ENCODE measurements at regions not wholly inside any gene's neighbourhood (a gene's known extent, or its start where the extent isn't known, plus 50 kb on each side); places are given as distances from the start of the nearest gene placed in this dataset.

DNA sequence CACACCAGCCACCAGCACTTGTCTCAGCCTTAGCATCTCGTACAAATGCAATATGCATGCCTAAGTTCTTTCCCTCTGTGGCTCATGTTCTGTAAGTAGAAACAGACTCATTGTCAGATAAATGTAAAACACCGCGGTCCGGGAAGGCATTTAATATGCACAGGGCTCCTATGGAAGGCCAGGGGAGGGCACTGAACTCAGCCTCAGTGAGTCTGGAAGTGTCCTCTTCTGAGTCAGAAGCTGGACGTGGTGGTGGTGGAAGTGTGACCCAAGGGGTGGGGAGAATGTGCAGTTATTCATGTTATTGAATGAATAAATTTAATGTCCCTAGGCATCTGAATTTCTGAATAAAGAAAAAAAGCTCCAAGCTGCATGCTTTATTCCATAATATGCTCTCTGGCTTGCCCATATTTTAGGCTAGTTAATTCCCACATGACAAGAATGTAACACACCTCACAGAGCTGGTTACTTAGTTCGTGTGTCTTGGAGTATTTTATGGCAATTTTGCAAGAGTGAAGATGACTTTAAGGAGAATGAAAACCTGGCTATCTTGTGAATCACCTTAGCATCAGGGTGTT is 193.1 kb upstream of the GATB start:
- no peak for DNase-seq (ENCODE audit: low read depth)
- TF ChIP-seq, protein P1, sequence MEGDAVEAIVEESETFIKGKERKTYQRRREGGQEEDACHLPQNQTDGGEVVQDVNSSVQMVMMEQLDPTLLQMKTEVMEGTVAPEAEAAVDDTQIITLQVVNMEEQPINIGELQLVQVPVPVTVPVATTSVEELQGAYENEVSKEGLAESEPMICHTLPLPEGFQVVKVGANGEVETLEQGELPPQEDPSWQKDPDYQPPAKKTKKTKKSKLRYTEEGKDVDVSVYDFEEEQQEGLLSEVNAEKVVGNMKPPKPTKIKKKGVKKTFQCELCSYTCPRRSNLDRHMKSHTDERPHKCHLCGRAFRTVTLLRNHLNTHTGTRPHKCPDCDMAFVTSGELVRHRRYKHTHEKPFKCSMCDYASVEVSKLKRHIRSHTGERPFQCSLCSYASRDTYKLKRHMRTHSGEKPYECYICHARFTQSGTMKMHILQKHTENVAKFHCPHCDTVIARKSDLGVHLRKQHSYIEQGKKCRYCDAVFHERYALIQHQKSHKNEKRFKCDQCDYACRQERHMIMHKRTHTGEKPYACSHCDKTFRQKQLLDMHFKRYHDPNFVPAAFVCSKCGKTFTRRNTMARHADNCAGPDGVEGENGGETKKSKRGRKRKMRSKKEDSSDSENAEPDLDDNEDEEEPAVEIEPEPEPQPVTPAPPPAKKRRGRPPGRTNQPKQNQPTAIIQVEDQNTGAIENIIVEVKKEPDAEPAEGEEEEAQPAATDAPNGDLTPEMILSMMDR (conservative IDR thresholded peaks at IDR 0.05; ENCODE audit: low read depth, low read length): no peak

DNA sequence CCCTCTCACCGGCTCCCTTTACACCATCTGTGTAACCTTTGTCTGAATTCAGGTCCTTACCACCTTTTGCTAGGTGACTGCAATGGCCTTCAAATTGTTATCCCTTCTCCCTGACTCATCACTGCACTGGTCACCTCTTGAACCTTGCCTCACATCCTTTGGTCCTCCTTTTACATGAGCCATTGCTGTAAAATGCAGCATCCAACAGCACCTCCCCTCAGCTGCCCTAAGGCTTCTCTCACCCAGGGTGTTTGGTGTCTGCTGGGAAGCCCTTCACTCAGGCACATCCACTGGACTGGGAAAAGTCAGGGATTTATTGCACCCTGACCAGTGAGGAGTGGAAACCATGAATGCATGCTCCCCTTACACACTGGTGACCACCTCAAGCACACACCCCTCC is 192.5 kb upstream of the GATB start:
- TF ChIP-seq, protein P1 (conservative IDR thresholded peaks at IDR 0.05; ENCODE audit: low read depth, low read length): no peak
- no peak overlapping the region for H3K4me3 ChIP-seq (ENCODE audit: low read length)
- no peak for DNase-seq (ENCODE audit: low read depth)

More for the DNA sequence above, 193.1 kb upstream of the GATB start:
- no peak overlapping the region for H3K4me3 ChIP-seq (ENCODE audit: low read length)

DNA sequence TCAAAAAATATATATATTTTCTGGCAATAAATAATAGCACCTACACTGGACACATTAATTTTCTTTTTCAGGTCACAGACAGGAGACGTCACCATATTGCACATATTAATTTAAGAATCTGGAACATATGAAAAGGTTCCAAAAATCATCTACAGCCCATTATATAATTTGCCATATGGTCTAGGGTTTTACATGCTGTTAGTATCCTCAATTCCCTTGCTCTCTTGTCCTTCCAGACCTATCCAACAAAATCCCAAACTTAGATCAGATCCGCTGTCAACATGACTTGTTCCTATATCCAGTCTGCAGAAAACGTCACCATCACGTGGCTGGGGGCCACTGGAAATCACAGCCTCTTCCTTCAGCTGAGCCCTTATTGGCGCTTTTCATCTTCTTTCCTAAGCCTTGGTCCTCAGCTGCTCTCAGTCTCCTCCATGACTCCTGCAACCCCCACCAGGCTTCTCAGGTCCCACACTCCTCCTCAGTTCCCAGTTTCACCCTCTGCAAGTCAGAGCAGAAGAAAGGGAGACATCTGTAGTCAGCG is 192.0 kb upstream of the GATB start:
- H3K4me3 ChIP-seq (ENCODE audit: low read length): no peak overlapping the region
- TF ChIP-seq, protein P1 (conservative IDR thresholded peaks at IDR 0.05; ENCODE audit: low read depth, low read length): no peak
- DNase-seq (ENCODE audit: low read depth): no peak

DNA sequence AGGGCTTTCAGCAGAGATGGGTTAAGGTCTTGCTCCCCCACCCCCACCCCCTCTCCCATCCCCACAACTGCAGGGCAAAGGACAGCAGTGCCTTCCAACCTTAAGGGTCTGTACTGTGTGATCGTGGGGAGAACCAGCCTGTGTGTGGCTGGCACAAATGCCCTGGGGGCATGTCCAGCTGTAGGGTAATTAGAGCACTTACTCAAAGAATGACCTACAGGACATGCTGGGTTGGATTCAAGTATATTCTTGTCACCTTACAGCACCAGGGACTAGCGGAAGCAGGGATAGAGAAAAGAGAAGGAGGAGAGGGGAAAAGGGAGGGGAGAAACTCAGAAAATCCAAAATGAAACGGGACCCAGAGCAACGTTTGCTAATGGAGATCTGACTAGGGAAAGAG is 191.3 kb upstream of the GATB start:
- TF ChIP-seq, protein P1 (conservative IDR thresholded peaks at IDR 0.05; ENCODE audit: low read depth, low read length): no peak
- no peak for DNase-seq (ENCODE audit: low read depth)
- no peak overlapping the region for H3K4me3 ChIP-seq (ENCODE audit: low read length)

DNA sequence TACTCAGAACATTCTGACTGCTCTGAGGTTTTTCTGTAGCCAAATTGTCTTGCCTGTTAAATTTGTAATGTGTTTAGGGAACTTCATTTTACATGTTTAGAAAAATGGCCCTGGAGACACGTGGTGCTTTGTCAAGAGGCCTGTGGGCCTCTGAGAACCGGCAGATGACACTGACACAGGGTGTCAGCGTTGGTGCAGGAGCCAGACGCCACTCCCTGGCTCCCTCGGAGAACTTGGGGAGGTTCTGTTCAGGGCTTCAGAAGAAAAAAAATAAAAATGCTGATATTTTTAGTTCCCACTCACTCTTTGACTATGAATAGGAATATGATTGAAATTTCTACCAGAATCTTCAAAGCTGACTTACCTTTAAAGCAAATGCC is 190.9 kb upstream of the GATB start:
- no peak for DNase-seq (ENCODE audit: low read depth)
- TF ChIP-seq, protein P1 (conservative IDR thresholded peaks at IDR 0.05; ENCODE audit: low read depth, low read length): no peak
- H3K4me3 ChIP-seq (ENCODE audit: low read length): no peak overlapping the region

DNA sequence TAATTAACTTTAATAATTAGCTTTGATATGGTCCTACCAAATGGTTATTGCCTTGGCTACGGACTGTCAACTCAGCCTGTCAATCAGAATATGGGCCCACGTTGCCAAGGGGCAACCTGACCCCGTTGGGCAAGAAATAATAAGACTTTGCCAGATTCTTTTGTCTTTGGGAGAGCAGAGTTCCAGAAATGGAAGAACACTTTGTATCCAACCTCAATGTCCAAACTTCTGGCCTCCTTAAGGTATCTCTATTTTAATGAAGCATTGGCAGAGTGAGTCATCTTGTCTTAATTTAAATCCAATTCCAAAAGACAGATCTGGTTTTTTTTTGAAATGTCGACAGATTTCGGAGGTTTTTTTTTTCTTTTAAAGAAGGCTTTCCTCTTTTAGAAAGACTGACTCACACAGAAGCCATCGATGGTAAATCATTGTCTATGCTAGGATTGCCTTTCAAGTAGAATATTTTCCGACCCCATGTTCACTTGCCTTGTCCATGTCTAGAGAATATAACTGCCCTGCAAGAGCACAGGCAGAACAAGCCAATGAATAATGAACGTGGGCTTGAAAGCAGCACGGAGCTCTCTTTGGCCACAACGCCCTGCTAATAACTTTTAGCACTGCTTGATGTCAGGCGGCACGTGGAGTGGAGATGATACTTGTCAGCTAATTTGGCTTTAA is 190.3 kb upstream of the GATB start:
- DNase-seq (ENCODE audit: low read depth): no peak
- TF ChIP-seq, protein P1 (conservative IDR thresholded peaks at IDR 0.05; ENCODE audit: low read depth, low read length): no peak
- H3K4me3 ChIP-seq (ENCODE audit: low read length): no peak overlapping the region

Measured in retinal pigment epithelial cell (primary cell).